HCT116 (cell line): ENCODE measurements at regions not wholly inside any gene's neighbourhood (a gene's known extent, or its start where the extent isn't known, plus 50 kb on each side); places are given as distances from the start of the nearest gene placed in this dataset.

ENCODE experiments used
- ATAC-seq: fragments of 200-7000 bp; cut with Tn5 transposase; 2 replicates; pipeline ENCODE4 v1.9.1; 2020; ENCODE audit warnings: mild to moderate bottlenecking, moderate library complexity
- BruUV-seq: library from RNA; stranded (reverse); fragments of 400-500 nt; replicated peaks from 2 replicates; lab custom pipeline; 2021; lab: Mats Ljungman, UMichigan
- CTCF ChIA-PET: fragments of 300-600 bp; sonication (Branson Sonifier 250); formaldehyde crosslinking; loops from one replicate; lab custom pipeline; 2021; ENCODE audit warnings: antibody characterized with exemption; lab: Charles Lee
- POLR2A ChIA-PET: fragments of 300-600, 350-600 bp; sonication (Branson Sonifier 250); formaldehyde crosslinking; loops from one replicate; lab custom pipeline; 2021; ENCODE audit warnings: antibody characterized with exemption; lab: Charles Lee
- RAD21 ChIA-PET, 2 experiments: fragments of 300-600 bp; sonication (Branson Sonifier 250); formaldehyde crosslinking; loops; one replicate each; lab custom pipeline; 2023; ENCODE audit warnings: low total read pairs in 2 of 2; ENCODE audit not compliant: uncharacterized antibody in 2 of 2, unreplicated experiment in 2 of 2, low non-redundant PET in 1 of 2; lab: Charles Lee
- DNase-seq: peaks from one replicate; pipeline ENCODE4 v3.0.0-alpha.2; 2010; ENCODE audit warnings: low read depth, low spot score
- H2AFZ ChIP-seq: fragments of 200-600 bp; shearing (Covaris generic), sonication (generic); 2 replicates; pipeline ENCODE4 v1.6.1; 2017; ENCODE audit warnings: low read depth, mixed run types, mixed read lengths, antibody characterized with exemption, low read length; ENCODE audit not compliant: poor library complexity, severe bottlenecking
- H3K27ac ChIP-seq: 2 replicates; pipeline ENCODE4 v1.5.1; 2012; ENCODE audit warnings: low read depth, low read length
- H3K27me3 ChIP-seq: fragments of 200-600 bp; sonication (generic); 2 replicates; pipeline ENCODE4 v1.6.1; 2016; ENCODE audit warnings: mixed run types, low read length, mixed read lengths; ENCODE audit not compliant: insufficient read depth
- H3K36me3 ChIP-seq, 2 experiments: fragments of 200-500 bp in 1 of 2; fragments of 200-600 bp in 1 of 2; sonication (Bioruptor generic) in 1 of 2; sonication (generic) in 1 of 2; 2 replicates each; pipeline versions ENCODE4 v1.5.1 to v1.6.1; 2014 to 2016; ENCODE audit warnings: low read length in 2 of 2, inconsistent platforms in 1 of 2, mixed read lengths in 1 of 2, mixed run types in 1 of 2; ENCODE audit not compliant: insufficient read depth in 2 of 2, control insufficient read depth in 1 of 2
- H3K4me1 ChIP-seq, 2 experiments: fragments of 200-600 bp in 1 of 2; sonication (generic) in 1 of 2; 2 replicates each; pipeline versions ENCODE4 v1.5.1 to v1.6.1; 2012 to 2017; ENCODE audit warnings: low read length in 2 of 2, inconsistent platforms in 1 of 2, mild to moderate bottlenecking in 1 of 2, mixed read lengths in 1 of 2, mixed run types in 1 of 2, moderate library complexity in 1 of 2; ENCODE audit not compliant: insufficient read depth in 2 of 2, control insufficient read depth in 1 of 2
- H3K4me2 ChIP-seq: fragments of 200-600 bp; sonication (generic); 2 replicates; pipeline ENCODE4 v1.6.1; 2017; ENCODE audit warnings: mixed run types, low read length, mixed read lengths
- H3K4me3 ChIP-seq, 2 experiments: fragments of 200-600 bp in 1 of 2; sonication (generic) in 1 of 2; replicated peaks in 1 of 2; 2 replicates each; pipeline ENCODE4 v1.5.1; 2011 to 2016; ENCODE audit warnings: low read length in 2 of 2, control low read depth in 1 of 2, low read depth in 1 of 2, mild to moderate bottlenecking in 1 of 2, mixed read lengths in 1 of 2, mixed run types in 1 of 2
- H3K79me2 ChIP-seq: fragments of 200-600 bp; sonication (generic); 2 replicates; pipeline ENCODE4 v1.6.1; 2017; ENCODE audit warnings: mild to moderate bottlenecking, mixed run types, low read length, moderate library complexity, mixed read lengths; ENCODE audit not compliant: insufficient read depth
- H3K9ac ChIP-seq: fragments of 200-600 bp; sonication (generic); 2 replicates; pipeline ENCODE4 v1.6.1; 2016; ENCODE audit warnings: low read length, mixed read lengths
- H3K9me2 ChIP-seq: fragments of 200-600 bp; sonication (generic), shearing (Covaris generic); 2 replicates; pipeline ENCODE4 v1.6.1; 2017; ENCODE audit warnings: mixed run types, mild to moderate bottlenecking, moderate library complexity; ENCODE audit not compliant: insufficient read depth
- H3K9me3 ChIP-seq, 2 experiments: fragments of 200-500 bp in 1 of 2; fragments of 200-600 bp in 1 of 2; sonication (Bioruptor generic) in 1 of 2; sonication (generic) in 1 of 2; 2 replicates each; pipeline ENCODE4 v1.6.1; 2014 to 2017; ENCODE audit warnings: low read length in 2 of 2, mixed read lengths in 2 of 2, inconsistent platforms in 1 of 2, low read depth in 1 of 2, mild to moderate bottlenecking in 1 of 2, mixed run types in 1 of 2, moderate library complexity in 1 of 2; ENCODE audit not compliant: control insufficient read depth in 1 of 2, insufficient read depth in 1 of 2
- H4K20me1 ChIP-seq: fragments of 200-600 bp; sonication (generic), shearing (Covaris generic); 2 replicates; pipeline ENCODE4 v1.6.1; 2017; ENCODE audit warnings: mixed run types, mild to moderate bottlenecking, moderate library complexity; ENCODE audit not compliant: insufficient read depth
- CBX3 ChIP-seq: IDR thresholded peaks from 2 replicates; pipeline ENCODE4 v1.6.1; 2012; ENCODE audit warnings: low read depth
- EGR1 ChIP-seq: IDR thresholded peaks from 2 replicates; pipeline ENCODE4 v1.6.1; 2012; ENCODE audit warnings: low read depth
- ELF1 ChIP-seq: IDR thresholded peaks from 2 replicates; pipeline ENCODE4 v1.6.1; 2012; ENCODE audit warnings: low read depth, borderline replicate concordance
- JUND ChIP-seq: IDR thresholded peaks from 2 replicates; pipeline ENCODE4 v1.6.1; 2012
- MAX ChIP-seq: IDR thresholded peaks from 2 replicates; pipeline ENCODE4 v1.6.1; 2012
- POLR2AphosphoS5 ChIP-seq: IDR thresholded peaks from 2 replicates; pipeline ENCODE4 v1.6.1; 2011; ENCODE audit warnings: mild to moderate bottlenecking, low read depth, low read length, moderate library complexity
- REST ChIP-seq: IDR thresholded peaks from 2 replicates; pipeline ENCODE4 v1.6.1; 2012; ENCODE audit warnings: low read depth
- SP1 ChIP-seq: IDR thresholded peaks from 2 replicates; pipeline ENCODE4 v1.6.1; 2012; ENCODE audit warnings: low read depth
- TCF7L2 ChIP-seq: IDR thresholded peaks from 2 replicates; pipeline ENCODE4 v1.7.0; 2011; ENCODE audit warnings: borderline replicate concordance, inconsistent platforms; ENCODE audit not compliant: insufficient read depth, insufficient read length; ENCODE audit errors: extremely low read depth
- YY1 ChIP-seq: IDR thresholded peaks from 2 replicates; pipeline ENCODE4 v1.6.1; 2011; ENCODE audit warnings: low read length, low read depth, moderate library complexity, mild to moderate bottlenecking; ENCODE audit not compliant: insufficient replicate concordance; ENCODE audit errors: extremely low read depth
- ZFX ChIP-seq: fragments of 450-650 bp; IDR thresholded peaks from 2 replicates; pipeline ENCODE4 v1.6.1; 2017
- intact Hi-C: fragments of 100-400 bp; cut with micrococcal nuclease; formaldehyde crosslinking; loops from 2 replicates; pipeline ENCODE4 v1.10.0; 2022
- TF ChIP-seq, protein P1 (sequence below): IDR thresholded peaks from 2 replicates; pipeline ENCODE4 v1.6.1; 2011; ENCODE audit warnings: mild to moderate bottlenecking, low read length, moderate library complexity; ENCODE audit not compliant: insufficient replicate concordance; ENCODE audit errors: extremely low read depth
- TF ChIP-seq, protein P2 (sequence below), 3 experiments: fragments of 200-600 bp in 1 of 3; sonication (generic) in 1 of 3; IDR thresholded peaks in 2 of 3; conservative IDR thresholded peaks in 1 of 3; 2 replicates each; pipeline ENCODE4 v1.5.1; 2012 to 2017; ENCODE audit warnings: low read depth in 2 of 3, low read length in 2 of 3, antibody characterized with exemption in 1 of 3, borderline replicate concordance in 1 of 3, control low read depth in 1 of 3, mild to moderate bottlenecking in 1 of 3, mixed read lengths in 1 of 3, mixed run types in 1 of 3, moderate library complexity in 1 of 3; ENCODE audit not compliant: insufficient read depth in 1 of 3

DNA sequence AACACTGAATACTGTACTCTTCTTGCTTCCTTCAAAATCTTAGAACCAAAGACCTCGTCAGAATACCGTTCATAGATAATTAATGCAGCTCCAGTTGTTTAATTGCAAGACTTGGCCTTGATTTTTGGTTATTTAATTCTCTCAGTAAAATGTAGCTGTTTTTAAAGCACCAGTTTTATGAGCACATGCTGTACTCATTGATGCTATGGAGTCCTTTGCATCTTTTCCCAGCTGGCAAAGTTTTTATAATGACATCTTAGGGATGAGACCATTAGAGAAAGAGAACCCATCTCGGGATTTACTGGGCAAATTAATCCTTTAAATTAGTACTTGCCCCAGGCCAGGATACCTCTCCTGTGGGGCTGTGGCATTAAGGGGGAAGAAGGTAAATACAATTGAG lies 199.3 kb downstream of the MEMO1 start:
- TF ChIP-seq, protein P1, sequence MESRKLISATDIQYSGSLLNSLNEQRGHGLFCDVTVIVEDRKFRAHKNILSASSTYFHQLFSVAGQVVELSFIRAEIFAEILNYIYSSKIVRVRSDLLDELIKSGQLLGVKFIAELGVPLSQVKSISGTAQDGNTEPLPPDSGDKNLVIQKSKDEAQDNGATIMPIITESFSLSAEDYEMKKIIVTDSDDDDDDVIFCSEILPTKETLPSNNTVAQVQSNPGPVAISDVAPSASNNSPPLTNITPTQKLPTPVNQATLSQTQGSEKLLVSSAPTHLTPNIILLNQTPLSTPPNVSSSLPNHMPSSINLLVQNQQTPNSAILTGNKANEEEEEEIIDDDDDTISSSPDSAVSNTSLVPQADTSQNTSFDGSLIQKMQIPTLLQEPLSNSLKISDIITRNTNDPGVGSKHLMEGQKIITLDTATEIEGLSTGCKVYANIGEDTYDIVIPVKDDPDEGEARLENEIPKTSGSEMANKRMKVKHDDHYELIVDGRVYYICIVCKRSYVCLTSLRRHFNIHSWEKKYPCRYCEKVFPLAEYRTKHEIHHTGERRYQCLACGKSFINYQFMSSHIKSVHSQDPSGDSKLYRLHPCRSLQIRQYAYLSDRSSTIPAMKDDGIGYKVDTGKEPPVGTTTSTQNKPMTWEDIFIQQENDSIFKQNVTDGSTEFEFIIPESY: no peak
- TF ChIP-seq TCF7L2: no peak
- TF ChIP-seq ELF1: no peak
- TF ChIP-seq REST: no peak
- TF ChIP-seq ZFX: no peak
- no peak for TF ChIP-seq MAX
- TF ChIP-seq EGR1: no peak
- no peak for TF ChIP-seq JUND
- no peak for TF ChIP-seq POLR2AphosphoS5
- TF ChIP-seq, protein P2, sequence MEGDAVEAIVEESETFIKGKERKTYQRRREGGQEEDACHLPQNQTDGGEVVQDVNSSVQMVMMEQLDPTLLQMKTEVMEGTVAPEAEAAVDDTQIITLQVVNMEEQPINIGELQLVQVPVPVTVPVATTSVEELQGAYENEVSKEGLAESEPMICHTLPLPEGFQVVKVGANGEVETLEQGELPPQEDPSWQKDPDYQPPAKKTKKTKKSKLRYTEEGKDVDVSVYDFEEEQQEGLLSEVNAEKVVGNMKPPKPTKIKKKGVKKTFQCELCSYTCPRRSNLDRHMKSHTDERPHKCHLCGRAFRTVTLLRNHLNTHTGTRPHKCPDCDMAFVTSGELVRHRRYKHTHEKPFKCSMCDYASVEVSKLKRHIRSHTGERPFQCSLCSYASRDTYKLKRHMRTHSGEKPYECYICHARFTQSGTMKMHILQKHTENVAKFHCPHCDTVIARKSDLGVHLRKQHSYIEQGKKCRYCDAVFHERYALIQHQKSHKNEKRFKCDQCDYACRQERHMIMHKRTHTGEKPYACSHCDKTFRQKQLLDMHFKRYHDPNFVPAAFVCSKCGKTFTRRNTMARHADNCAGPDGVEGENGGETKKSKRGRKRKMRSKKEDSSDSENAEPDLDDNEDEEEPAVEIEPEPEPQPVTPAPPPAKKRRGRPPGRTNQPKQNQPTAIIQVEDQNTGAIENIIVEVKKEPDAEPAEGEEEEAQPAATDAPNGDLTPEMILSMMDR (IDR thresholded peaks at IDR 0.05 in 2 of 3, conservative IDR thresholded peaks at IDR 0.05 in 1 of 3; ENCODE audit: borderline replicate concordance in 1 of 3, insufficient read depth in 1 of 3, low read depth in 2 of 3, low read length in 2 of 3): no peak
- no peak for TF ChIP-seq CBX3
- TF ChIP-seq SP1: no peak
- no peak for TF ChIP-seq YY1
- H3K79me2 ChIP-seq: no peaks in the 10 kb centered on the region
- H3K36me3 ChIP-seq: no peaks in the 10 kb centered on the region
- no peak overlapping the region for H3K4me3 ChIP-seq
- intact Hi-C loops: no loop called here
- CTCF ChIA-PET: no interaction called here
- DNase-seq: no peak
- H3K27ac ChIP-seq: no peak overlapping the region
- no TSS peak for BruUV-seq
- H3K9ac ChIP-seq: no peak overlapping the region
- no peaks in the 10 kb centered on the region for H3K9me2 ChIP-seq
- RAD21 ChIA-PET: no interaction called here
- no peaks in the 10 kb centered on the region for H3K9me3 ChIP-seq
- no peak overlapping the region for H3K4me2 ChIP-seq
- no peak overlapping the region for H2AFZ ChIP-seq
- no peaks in the 10 kb centered on the region for H3K27me3 ChIP-seq
- H4K20me1 ChIP-seq: no peaks in the 10 kb centered on the region
- no peak for ATAC-seq
- peaks cover 0 to 4% of the 10 kb centered on the region in 2 experiments; a peak in 2 of 4 replicates for H3K4me1 ChIP-seq
- POLR2A ChIA-PET: no interaction called here
